ENCODE measurements at regions not wholly inside any gene's neighbourhood (a gene's known extent, or its start where the extent isn't known, plus 50 kb on each side); places are given as distances from the start of the nearest gene placed in this dataset.

DNA sequence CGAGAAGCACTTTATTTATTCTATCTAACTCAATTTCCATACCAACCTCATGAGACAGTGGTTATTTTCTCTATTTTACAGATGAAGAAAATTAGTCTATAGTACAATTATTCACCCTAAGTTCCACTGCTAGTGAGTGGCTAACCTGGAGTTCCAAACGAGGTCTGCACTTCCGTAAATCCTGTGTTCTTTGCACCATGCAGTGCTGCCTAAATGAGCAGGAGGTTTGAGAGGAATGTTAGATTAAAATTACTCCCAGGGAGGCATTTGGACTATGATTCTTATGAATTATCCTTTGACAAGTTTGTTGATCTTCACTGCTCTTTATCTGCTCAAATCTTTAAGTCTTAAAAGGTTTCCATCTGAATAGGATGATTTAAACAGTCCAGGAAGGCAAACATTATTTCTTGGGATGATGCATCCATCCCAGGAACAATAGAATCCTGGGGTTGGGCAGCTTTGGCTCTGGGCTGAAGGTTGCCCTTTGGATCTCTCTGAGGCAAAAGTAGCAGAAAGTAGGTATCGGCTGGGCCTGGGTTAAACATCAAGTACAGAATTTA, 400.8 kb downstream of the REEP3 start:
- H3K36me3 ChIP-seq (ENCODE audit: insufficient read depth, insufficient read length, low read length): no peaks in the 10 kb centered on the region
- no peaks in the 10 kb centered on the region for H3K27me3 ChIP-seq (ENCODE audit: insufficient read depth, insufficient read length)
- no peak overlapping the region for H3K4me3 ChIP-seq (ENCODE audit: insufficient read length, low read depth)
- no peaks in the 10 kb centered on the region for H3K9me3 ChIP-seq (ENCODE audit: insufficient read depth, low read length)
- H3K4me1 ChIP-seq (ENCODE audit: insufficient read depth, insufficient read length): no peaks in the 10 kb centered on the region
- TF ChIP-seq YY1 (IDR thresholded peaks at IDR 0.05; ENCODE audit: insufficient read depth, insufficient read length): no peak
- TF ChIP-seq ZNF274 (IDR thresholded peaks at IDR 0.05; ENCODE audit: low read depth, low read length): no peak
- no peak for TF ChIP-seq SUZ12 (IDR thresholded peaks at IDR 0.05; ENCODE audit: extremely low read depth, insufficient read depth, insufficient read length)
- no peak for DNase-seq (ENCODE audit: low read depth, low spot score)
- no peak overlapping the region for H3K9ac ChIP-seq (ENCODE audit: insufficient read length, low read depth)

GRCh38 chr10:63922468-63923284, 401.5 kb downstream of the REEP3 start:
- DNase-seq (ENCODE audit: low read depth, low spot score): no peak
- no peaks in the 10 kb centered on the region for H3K9me3 ChIP-seq (ENCODE audit: insufficient read depth, low read length)
- no peaks in the 10 kb centered on the region for H3K36me3 ChIP-seq (ENCODE audit: insufficient read depth, insufficient read length, low read length)
- H3K9ac ChIP-seq (ENCODE audit: insufficient read length, low read depth): no peak overlapping the region
- TF ChIP-seq YY1 (IDR thresholded peaks at IDR 0.05; ENCODE audit: insufficient read depth, insufficient read length) (no peak), SUZ12 (IDR thresholded peaks at IDR 0.05; ENCODE audit: extremely low read depth, insufficient read depth, insufficient read length) (no peak), ZNF274 (IDR thresholded peaks at IDR 0.05; ENCODE audit: low read depth, low read length) (no peak)
- no peaks in the 10 kb centered on the region for H3K4me1 ChIP-seq (ENCODE audit: insufficient read depth, insufficient read length)
- H3K27me3 ChIP-seq (ENCODE audit: insufficient read depth, insufficient read length): no peaks in the 10 kb centered on the region
- no peak overlapping the region for H3K4me3 ChIP-seq (ENCODE audit: insufficient read length, low read depth)

GRCh38 chr10:63929831-63930467, 408.7 kb downstream of the REEP3 start:
- H3K4me1 ChIP-seq (ENCODE audit: insufficient read depth, insufficient read length): no peaks in the 10 kb centered on the region
- H3K36me3 ChIP-seq (ENCODE audit: insufficient read depth, insufficient read length, low read length): no peaks in the 10 kb centered on the region
- no peak overlapping the region for H3K9ac ChIP-seq (ENCODE audit: insufficient read length, low read depth)
- TF ChIP-seq ZNF274 (IDR thresholded peaks at IDR 0.05; ENCODE audit: low read depth, low read length) (no peak), SUZ12 (IDR thresholded peaks at IDR 0.05; ENCODE audit: extremely low read depth, insufficient read depth, insufficient read length) (no peak), YY1 (IDR thresholded peaks at IDR 0.05; ENCODE audit: insufficient read depth, insufficient read length) (no peak)
- H3K4me3 ChIP-seq (ENCODE audit: insufficient read length, low read depth): no peak overlapping the region
- H3K9me3 ChIP-seq (ENCODE audit: insufficient read depth, low read length): no peaks in the 10 kb centered on the region
- no peak for DNase-seq (ENCODE audit: low read depth, low spot score)
- H3K27me3 ChIP-seq (ENCODE audit: insufficient read depth, insufficient read length): no peaks in the 10 kb centered on the region

- TF ChIP-seq YY1 (IDR thresholded peaks at IDR 0.05; ENCODE audit: insufficient read depth, insufficient read length): no peak
- TF ChIP-seq ZNF274 (IDR thresholded peaks at IDR 0.05; ENCODE audit: low read depth, low read length): no peak
- TF ChIP-seq SUZ12 (IDR thresholded peaks at IDR 0.05; ENCODE audit: extremely low read depth, insufficient read depth, insufficient read length): no peak
- Histone ChIP-seq H3K4me3 (ENCODE audit: insufficient read length, low read depth) (no peak overlapping the region), H3K9ac (ENCODE audit: insufficient read length, low read depth) (no peak overlapping the region), H3K9me3 (ENCODE audit: insufficient read depth, low read length) (no peaks in the 10 kb centered on the region), H3K27me3 (ENCODE audit: insufficient read depth, insufficient read length) (no peaks in the 10 kb centered on the region), H3K4me1 (ENCODE audit: insufficient read depth, insufficient read length) (no peaks in the 10 kb centered on the region), H3K36me3 (ENCODE audit: insufficient read depth, insufficient read length, low read length) (no peaks in the 10 kb centered on the region)
- no peak for DNase-seq (ENCODE audit: low read depth, low spot score)
These were observed 409.4 kb downstream of the REEP3 start for GRCh38 chr10:63930584-63930983.

- Histone ChIP-seq H3K4me3 (ENCODE audit: insufficient read length, low read depth) (no peak overlapping the region), H3K4me1 (ENCODE audit: insufficient read depth, insufficient read length) (no peaks in the 10 kb centered on the region), H3K9me3 (ENCODE audit: insufficient read depth, low read length) (no peaks in the 10 kb centered on the region), H3K36me3 (ENCODE audit: insufficient read depth, insufficient read length, low read length) (no peaks in the 10 kb centered on the region), H3K27me3 (ENCODE audit: insufficient read depth, insufficient read length) (no peaks in the 10 kb centered on the region), H3K9ac (ENCODE audit: insufficient read length, low read depth) (no peak overlapping the region)
- TF ChIP-seq YY1 (IDR thresholded peaks at IDR 0.05; ENCODE audit: insufficient read depth, insufficient read length): no peak
- no peak for TF ChIP-seq ZNF274 (IDR thresholded peaks at IDR 0.05; ENCODE audit: low read depth, low read length)
- TF ChIP-seq SUZ12 (IDR thresholded peaks at IDR 0.05; ENCODE audit: extremely low read depth, insufficient read depth, insufficient read length): no peak
- no peak for DNase-seq (ENCODE audit: low read depth, low spot score)
These were observed 414.5 kb downstream of the REEP3 start for GRCh38 chr10:63935705-63936104.

DNA sequence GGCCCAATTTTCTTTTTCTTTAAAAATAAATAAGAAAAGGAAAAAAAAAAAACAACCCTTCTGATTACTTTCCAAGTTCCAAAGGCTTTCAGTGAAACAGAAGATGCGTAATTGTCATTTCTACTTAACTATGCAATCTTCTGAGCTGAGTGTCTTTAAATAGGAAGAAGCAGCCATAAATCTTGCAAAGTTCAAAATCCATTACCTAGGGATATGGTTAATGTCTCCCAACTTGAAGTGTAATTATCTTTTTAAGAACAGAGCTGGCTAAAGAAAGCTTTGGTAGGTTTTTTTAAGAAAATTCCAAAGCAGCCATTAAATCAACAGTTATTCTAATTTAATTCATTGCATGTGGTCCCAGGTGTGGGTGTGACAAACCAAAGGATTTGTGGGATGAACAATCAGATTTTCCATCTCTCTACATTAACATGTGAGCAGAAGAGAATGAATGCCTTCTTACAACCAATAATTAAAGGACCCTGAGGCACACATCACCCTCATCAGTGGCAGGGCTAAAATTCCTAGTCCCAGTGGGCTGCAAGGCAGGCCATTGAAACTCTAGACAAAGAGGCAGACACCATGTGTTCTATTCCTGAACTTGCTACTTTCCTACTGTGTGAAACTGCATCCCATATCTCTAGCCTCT, 419.2 kb downstream of the REEP3 start:
- Histone ChIP-seq H3K4me1 (ENCODE audit: insufficient read depth, insufficient read length) (no peaks in the 10 kb centered on the region), H3K27me3 (ENCODE audit: insufficient read depth, insufficient read length) (no peaks in the 10 kb centered on the region), H3K9ac (ENCODE audit: insufficient read length, low read depth) (no peak overlapping the region), H3K4me3 (ENCODE audit: insufficient read length, low read depth) (no peak overlapping the region), H3K36me3 (ENCODE audit: insufficient read depth, insufficient read length, low read length) (no peaks in the 10 kb centered on the region), H3K9me3 (ENCODE audit: insufficient read depth, low read length) (no peaks in the 10 kb centered on the region)
- no peak for TF ChIP-seq YY1 (IDR thresholded peaks at IDR 0.05; ENCODE audit: insufficient read depth, insufficient read length)
- no peak for TF ChIP-seq SUZ12 (IDR thresholded peaks at IDR 0.05; ENCODE audit: extremely low read depth, insufficient read depth, insufficient read length)
- no peak for TF ChIP-seq ZNF274 (IDR thresholded peaks at IDR 0.05; ENCODE audit: low read depth, low read length)
- DNase-seq (ENCODE audit: low read depth, low spot score): peak; percentile 16

- no peak for DNase-seq (ENCODE audit: low read depth, low spot score)
- no peak for TF ChIP-seq SUZ12 (IDR thresholded peaks at IDR 0.05; ENCODE audit: extremely low read depth, insufficient read depth, insufficient read length)
- no peak for TF ChIP-seq YY1 (IDR thresholded peaks at IDR 0.05; ENCODE audit: insufficient read depth, insufficient read length)
- TF ChIP-seq ZNF274 (IDR thresholded peaks at IDR 0.05; ENCODE audit: low read depth, low read length): no peak
- H3K9me3 ChIP-seq (ENCODE audit: insufficient read depth, low read length): no peaks in the 10 kb centered on the region
- H3K36me3 ChIP-seq (ENCODE audit: insufficient read depth, insufficient read length, low read length): no peaks in the 10 kb centered on the region
- H3K27me3 ChIP-seq (ENCODE audit: insufficient read depth, insufficient read length): no peaks in the 10 kb centered on the region
- no peak overlapping the region for H3K9ac ChIP-seq (ENCODE audit: insufficient read length, low read depth)
- H3K4me1 ChIP-seq (ENCODE audit: insufficient read depth, insufficient read length): no peaks in the 10 kb centered on the region
- H3K4me3 ChIP-seq (ENCODE audit: insufficient read length, low read depth): no peak overlapping the region
These were observed 443.2 kb downstream of the REEP3 start for GRCh38 chr10:63964406-63964805.

Data from NT2/D1 (cell line).